Esophagus squamous epithelium (tissue), 5 donors: ENCODE measurements at regions not wholly inside any gene's neighbourhood (a gene's known extent, or its start where the extent isn't known, plus 50 kb on each side); places are given as distances from the start of the nearest gene placed in this dataset.

Source experiments
- DNase-seq: peaks from one replicate; lab custom pipeline; 2025; lab: John Stamatoyannopoulos, UW
- H3K27ac ChIP-seq, 4 donors: fragments of 200-600 bp; sonication (generic); one replicate each; pipeline ENCODE4 v1.5.1; 2016 to 2019; ENCODE audit warnings: mild to moderate bottlenecking in 1 of 4
- H3K27me3 ChIP-seq, 4 donors: fragments of 200-600 bp; sonication (generic); 1 replicate in 3 of 4; 2 replicates in 1 of 4; pipeline versions ENCODE4 v1.5.1 to v1.6.0; 2017 to 2021; ENCODE audit warnings: antibody characterized with exemption in 1 of 4
- H3K36me3 ChIP-seq, 3 donors: fragments of 200-600 bp; sonication (generic); one replicate each; pipeline ENCODE4 v1.5.1; 2016 to 2019
- H3K4me1 ChIP-seq, 3 donors: fragments of 200-600 bp; sonication (generic); one replicate each; pipeline ENCODE4 v1.5.1; 2017 to 2019
- H3K4me3 ChIP-seq, 4 donors: fragments of 200-600 bp; sonication (generic); 1 replicate in 3 of 4; 2 replicates in 1 of 4; pipeline ENCODE4 v1.5.1; 2016 to 2019; ENCODE audit warnings: mild to moderate bottlenecking in 2 of 4, moderate library complexity in 1 of 4
- H3K9me3 ChIP-seq, 3 donors: fragments of 200-600 bp; sonication (generic); one replicate each; pipeline ENCODE4 v1.5.1; 2016 to 2019
- POLR2A ChIP-seq, 4 donors: fragments of 450-650 bp; IDR thresholded peaks; one replicate each; pipeline ENCODE4 v1.6.1; 2017; ENCODE audit warnings: antibody characterized with exemption in 4 of 4, mild to moderate bottlenecking in 4 of 4, moderate library complexity in 3 of 4
- WGBS, 2 donors: methylation state at CpG; one replicate each; pipeline ENCODE4 v1.1.5; 2018; 5-methylcytosine and 5-hydroxymethylcytosine counted together
- intact Hi-C: fragments of 100-400 bp; cut with DNase I; formaldehyde crosslinking; loops from one replicate; pipeline ENCODE4 v1.15.0; 2022
- TF ChIP-seq, protein P1 (sequence below), 6 experiments: fragments of 450-650 bp in 4 of 6; fragments of 200-600 bp in 2 of 6; sonication (generic) in 2 of 6; IDR thresholded peaks; one replicate each; pipeline ENCODE4 v1.5.1; 2016 to 2019; ENCODE audit warnings: antibody characterized with exemption in 6 of 6, mild to moderate bottlenecking in 4 of 6, moderate library complexity in 4 of 6
- donor health status: DM: yes; HTN: yes; CAD: no.

DNA sequence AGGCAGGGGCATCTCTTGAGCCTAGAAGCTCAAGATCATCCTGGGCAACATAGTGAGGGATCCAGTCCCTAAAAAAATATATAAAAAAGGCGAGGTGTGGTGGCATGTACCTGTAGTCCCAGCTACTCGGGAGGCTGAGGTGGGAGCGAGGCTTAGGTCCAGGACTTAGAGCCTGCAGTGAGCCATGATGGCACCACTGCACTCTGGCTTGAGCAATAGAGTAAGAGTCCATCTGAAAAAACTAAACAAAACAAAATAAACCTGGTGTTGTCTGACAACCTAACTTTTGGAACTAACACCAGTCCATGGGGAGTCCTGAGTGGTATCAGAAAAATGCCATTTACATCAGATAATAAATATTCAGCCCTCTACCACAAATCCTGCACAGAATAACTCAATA is 110.1 kb upstream of the NRIP1 start:
- H3K4me3 ChIP-seq, result no peak overlapping the region
- no peaks in the 10 kb centered on the region for H3K9me3 ChIP-seq
- no peak for DNase-seq
- WGBS, 2 donors, result 83 to 92% methylated on average over 3 of the region's 3 CpGs
- H3K36me3 ChIP-seq, result no peaks in the 10 kb centered on the region
- TF ChIP-seq POLR2A (IDR thresholded peaks at IDR 0.05), result no peak
- TF ChIP-seq, protein P1, sequence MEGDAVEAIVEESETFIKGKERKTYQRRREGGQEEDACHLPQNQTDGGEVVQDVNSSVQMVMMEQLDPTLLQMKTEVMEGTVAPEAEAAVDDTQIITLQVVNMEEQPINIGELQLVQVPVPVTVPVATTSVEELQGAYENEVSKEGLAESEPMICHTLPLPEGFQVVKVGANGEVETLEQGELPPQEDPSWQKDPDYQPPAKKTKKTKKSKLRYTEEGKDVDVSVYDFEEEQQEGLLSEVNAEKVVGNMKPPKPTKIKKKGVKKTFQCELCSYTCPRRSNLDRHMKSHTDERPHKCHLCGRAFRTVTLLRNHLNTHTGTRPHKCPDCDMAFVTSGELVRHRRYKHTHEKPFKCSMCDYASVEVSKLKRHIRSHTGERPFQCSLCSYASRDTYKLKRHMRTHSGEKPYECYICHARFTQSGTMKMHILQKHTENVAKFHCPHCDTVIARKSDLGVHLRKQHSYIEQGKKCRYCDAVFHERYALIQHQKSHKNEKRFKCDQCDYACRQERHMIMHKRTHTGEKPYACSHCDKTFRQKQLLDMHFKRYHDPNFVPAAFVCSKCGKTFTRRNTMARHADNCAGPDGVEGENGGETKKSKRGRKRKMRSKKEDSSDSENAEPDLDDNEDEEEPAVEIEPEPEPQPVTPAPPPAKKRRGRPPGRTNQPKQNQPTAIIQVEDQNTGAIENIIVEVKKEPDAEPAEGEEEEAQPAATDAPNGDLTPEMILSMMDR (IDR thresholded peaks at IDR 0.05), result no peak
- no peak overlapping the region for H3K27ac ChIP-seq
- intact Hi-C loops, result no loop called here
- H3K4me1 ChIP-seq, result no peaks in the 10 kb centered on the region
- H3K27me3 ChIP-seq, result no peaks in the 10 kb centered on the region

DNA sequence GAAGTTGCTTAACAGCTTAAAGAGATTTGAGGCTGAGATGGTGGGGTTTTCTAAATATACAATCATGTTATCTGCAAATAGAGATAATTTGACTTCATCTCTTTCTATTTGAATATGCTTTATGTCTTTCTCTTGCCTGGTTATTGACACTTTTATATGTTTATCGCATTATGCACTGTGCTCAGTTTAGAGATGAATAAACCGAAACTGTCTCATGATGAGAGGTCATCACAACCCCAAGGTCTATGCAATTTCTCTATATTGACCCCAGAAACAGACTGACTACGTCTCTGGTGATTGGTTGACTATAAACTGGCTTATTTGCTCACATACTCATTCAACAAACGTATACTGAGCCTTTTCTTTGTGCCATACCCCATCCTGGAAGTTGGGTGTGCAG is 117.9 kb upstream of the NRIP1 start:
- Histone ChIP-seq H3K9me3 (no peaks in the 10 kb centered on the region), H3K27ac (no peak overlapping the region), H3K27me3 (no peaks in the 10 kb centered on the region), H3K36me3 (no peaks in the 10 kb centered on the region), H3K4me3 (no peak overlapping the region), H3K4me1 (peaks cover 0 to 9% (median 0%) of the 10 kb centered on the region in 3 donors)
- 83 to 89% methylated on average over 4 of the region's 4 CpGs for WGBS, 2 donors
- TF ChIP-seq POLR2A (IDR thresholded peaks at IDR 0.05), result no peak
- TF ChIP-seq, protein P1 (IDR thresholded peaks at IDR 0.05), result no peak
- no peak for DNase-seq
- intact Hi-C loops, result no loop called here

DNA sequence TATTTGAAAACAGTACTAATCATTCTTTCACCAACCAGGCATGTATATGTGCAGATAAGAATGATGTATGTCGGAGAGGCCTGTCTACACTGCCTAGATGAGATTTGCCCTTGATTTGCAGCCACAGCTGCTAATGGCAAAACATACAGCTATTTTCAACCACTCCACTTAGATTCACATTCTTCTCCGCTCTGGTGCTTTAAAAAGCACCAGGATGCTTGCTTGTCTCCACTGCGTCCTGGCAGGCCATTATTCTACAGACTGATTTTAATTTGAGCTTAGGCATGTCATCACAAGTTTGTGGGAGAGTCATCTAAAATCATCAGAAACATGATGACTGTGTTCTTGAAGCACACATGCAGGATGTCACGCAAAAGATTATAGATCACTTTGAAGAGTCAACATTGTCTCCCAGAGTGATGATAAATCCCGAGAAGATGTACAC is 119.0 kb upstream of the NRIP1 start:
- Histone ChIP-seq H3K9me3 (no peaks in the 10 kb centered on the region), H3K27ac (no peak overlapping the region), H3K36me3 (no peaks in the 10 kb centered on the region), H3K4me3 (no peak overlapping the region), H3K4me1 (peaks cover 0 to 9% (median 0%) of the 10 kb centered on the region in 3 donors), H3K27me3 (no peaks in the 10 kb centered on the region)
- intact Hi-C loops, result no loop called here
- TF ChIP-seq POLR2A (IDR thresholded peaks at IDR 0.05), result no peak
- TF ChIP-seq, protein P1 (IDR thresholded peaks at IDR 0.05), result no peak
- DNase-seq, result no peak
- 33 to 42% methylated on average over 5 of the region's 5 CpGs for WGBS, 2 donors

DNA sequence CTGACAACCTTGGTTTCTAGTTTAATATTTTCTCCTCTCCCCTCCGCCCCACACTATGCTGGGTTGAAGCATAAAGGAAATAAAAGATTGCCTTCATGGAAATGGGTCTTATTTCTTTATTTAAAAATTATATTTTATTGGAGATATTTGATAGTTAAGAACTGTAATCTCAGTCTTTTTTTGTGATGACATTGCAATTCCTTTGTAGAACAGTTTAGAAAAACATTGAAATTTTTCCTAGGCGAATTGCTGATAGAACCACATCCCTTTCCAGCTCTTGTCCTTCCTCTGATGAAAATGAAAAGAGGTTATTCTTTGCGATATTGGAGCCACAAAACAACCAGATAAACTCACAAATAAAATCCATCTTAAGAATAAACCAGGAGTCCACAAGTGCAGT is 125.6 kb upstream of the NRIP1 start:
- peaks cover 0 to 6% (median 0%) of the 10 kb centered on the region in 3 donors for H3K4me1 ChIP-seq
- intact Hi-C loops, result no loop called here
- TF ChIP-seq, protein P1 (IDR thresholded peaks at IDR 0.05), result no peak
- TF ChIP-seq POLR2A (IDR thresholded peaks at IDR 0.05), result no peak
- no peak for DNase-seq
- no peak overlapping the region for H3K4me3 ChIP-seq
- H3K27ac ChIP-seq, result no peak overlapping the region
- H3K27me3 ChIP-seq, result no peaks in the 10 kb centered on the region
- no peaks in the 10 kb centered on the region for H3K9me3 ChIP-seq
- no peaks in the 10 kb centered on the region for H3K36me3 ChIP-seq
- 62 to 89% methylated on average over 3 of the region's 3 CpGs for WGBS, 2 donors

DNA sequence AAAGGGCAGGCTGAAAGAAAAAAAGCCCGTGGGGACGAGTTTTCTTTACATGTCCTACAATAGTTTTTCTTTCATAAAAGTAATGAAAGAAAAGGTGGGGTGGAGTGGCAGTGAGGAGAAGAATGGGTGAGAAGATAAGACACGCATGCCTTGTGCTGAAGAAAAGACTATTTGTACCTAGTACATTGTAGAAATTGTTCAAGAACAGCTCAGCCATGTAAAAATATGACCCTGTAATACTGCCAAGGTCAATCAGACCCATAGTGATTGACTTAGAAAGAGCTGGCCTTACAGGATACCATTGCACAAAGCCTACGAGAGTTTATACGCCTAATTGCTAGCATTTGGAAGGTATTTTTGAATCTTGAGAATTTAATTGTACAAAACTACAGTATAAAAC is 126.0 kb upstream of the NRIP1 start:
- DNase-seq, result no peak
- TF ChIP-seq, protein P1 (IDR thresholded peaks at IDR 0.05), result no peak
- TF ChIP-seq POLR2A (IDR thresholded peaks at IDR 0.05), result no peak
- H3K27ac ChIP-seq, result no peak overlapping the region
- H3K27me3 ChIP-seq, result no peaks in the 10 kb centered on the region
- WGBS, 2 donors, result 84 to 87% methylated on average over 5 of the region's 5 CpGs
- intact Hi-C loops, result no loop called here
- no peaks in the 10 kb centered on the region for H3K9me3 ChIP-seq
- H3K4me3 ChIP-seq, result no peak overlapping the region
- H3K4me1 ChIP-seq, result peaks cover 0 to 6% (median 0%) of the 10 kb centered on the region in 3 donors
- H3K36me3 ChIP-seq, result no peaks in the 10 kb centered on the region
